ENCODE measurements at regions not wholly inside any gene's neighbourhood (a gene's known extent, or its start where the extent isn't known, plus 50 kb on each side); places are given as distances from the start of the nearest gene placed in this dataset.
"Not testable (repeated sequence)": the region's sequence is repeated elsewhere in the genome, so short reads cannot be mapped to it uniquely, and the experiment has no call there.

GRCh38 chr4:4663028-4663427, 121.2 kb upstream of the STX18 start:
- no peak for DNase-seq

- DNase-seq = no peak
Measured at GRCh38 chr4:4662230-4662629, 120.4 kb upstream of the STX18 start.

GRCh38 chr4:4659871-4660651, 118.2 kb upstream of the STX18 start:
- no peak for DNase-seq

GRCh38 chr4:4658052-4658451, 116.2 kb upstream of the STX18 start:
- no peak for DNase-seq

GRCh38 chr4:4656977-4657376, 115.1 kb upstream of the STX18 start:
- DNase-seq = no peak

- DNase-seq = no peak
Measured at GRCh38 chr4:4655901-4656300, 114.1 kb upstream of the STX18 start.

- DNase-seq = no peak
Measured at GRCh38 chr4:4655011-4655410, 113.2 kb upstream of the STX18 start.

GRCh38 chr4:4651811-4652755, 110.2 kb upstream of the STX18 start:
- DNase-seq = no peak

GRCh38 chr4:4647041-4647440, 105.2 kb upstream of the STX18 start:
- DNase-seq = no peak

GRCh38 chr4:4645743-4646142, 103.9 kb upstream of the STX18 start:
- no peak for DNase-seq

- DNase-seq = not testable (repeated sequence)
Measured at GRCh38 chr4:4644277-4644676, 102.4 kb upstream of the STX18 start.

GRCh38 chr4:4643743-4644142, 101.9 kb upstream of the STX18 start:
- DNase-seq = not testable (repeated sequence)

GRCh38 chr4:4643306-4643705, 101.5 kb upstream of the STX18 start:
- no peak for DNase-seq

GRCh38 chr4:4642496-4643000, 100.7 kb upstream of the STX18 start:
- DNase-seq = no peak

- no peak for DNase-seq
Measured at GRCh38 chr4:4641661-4642495, 100.0 kb upstream of the STX18 start.

- DNase-seq = no peak
Measured at GRCh38 chr4:4641254-4641653, 99.4 kb upstream of the STX18 start.

- no peak for DNase-seq
Measured at GRCh38 chr4:4640692-4641091, 98.8 kb upstream of the STX18 start.

GRCh38 chr4:4639370-4639769, 97.5 kb upstream of the STX18 start:
- no peak for DNase-seq

GRCh38 chr4:4637710-4638109, 95.9 kb upstream of the STX18 start:
- DNase-seq = no peak

GRCh38 chr4:4633431-4633830, 91.6 kb upstream of the STX18 start:
- DNase-seq = no peak

GRCh38 chr4:4631150-4631549, 89.3 kb upstream of the STX18 start:
- no peak for DNase-seq

- no peak for DNase-seq
Measured at GRCh38 chr4:4627906-4628305, 86.1 kb upstream of the STX18 start.

- DNase-seq = no peak
Measured at GRCh38 chr4:4627111-4627510, 85.3 kb upstream of the STX18 start.

Measured in NCI-H2171 (cell line).